Prostate gland (tissue), 2 donors: ENCODE measurements at regions not wholly inside any gene's neighbourhood (a gene's known extent, or its start where the extent isn't known, plus 50 kb on each side); places are given as distances from the start of the nearest gene placed in this dataset.

Experiments used
- DNase-seq: peaks from one replicate; pipeline ENCODE4 v3.0.0-alpha.2; 2019; ENCODE audit warnings: low spot score
- H3K27ac ChIP-seq, 2 donors: fragments of 200-600 bp; sonication (generic); 2 replicates each; pipeline ENCODE4 v1.5.1; 2017 to 2019
- H3K27me3 ChIP-seq: fragments of 200-600 bp; sonication (generic); replicated peaks from 2 replicates; pipeline ENCODE4 v1.5.1; 2019; ENCODE audit not compliant: insufficient read depth
- H3K36me3 ChIP-seq, 2 donors: fragments of 200-600 bp; sonication (generic); 1 replicate in 1 of 2; 2 replicates in 1 of 2; pipeline versions ENCODE4 v1.5.1 to v1.8.1; 2017 to 2019
- H3K4me1 ChIP-seq: fragments of 200-600 bp; sonication (generic); replicated peaks from 2 replicates; pipeline ENCODE4 v1.5.1; 2019
- H3K4me3 ChIP-seq, 2 donors: fragments of 200-600 bp; sonication (generic); 2 replicates each; pipeline ENCODE4 v1.5.1; 2017 to 2019
- H3K9me3 ChIP-seq: fragments of 200-600 bp; sonication (generic); 2 replicates; pipeline ENCODE4 v1.5.1; 2017
- POLR2A ChIP-seq: fragments of 450-650 bp; IDR thresholded peaks from one replicate; pipeline ENCODE4 v1.6.1; 2016; ENCODE audit warnings: antibody characterized with exemption, mild to moderate bottlenecking
- POLR2AphosphoS5 ChIP-seq: sonication (generic); formaldehyde crosslinking; IDR thresholded peaks from one replicate; pipeline ENCODE4 v1.6.1; 2017; ENCODE audit warnings: antibody characterized with exemption
- WGBS: methylation state at CpG from one replicate; pipeline ENCODE4 v1.1.5; 2018; 5-methylcytosine and 5-hydroxymethylcytosine counted together
- intact Hi-C: fragments of 100-400 bp; cut with DNase I; formaldehyde crosslinking; loops from one replicate; pipeline ENCODE4 v1.14.2; 2022
- TF ChIP-seq, protein P1 (sequence below), 4 experiments: fragments of 200-600 bp in 2 of 4; fragments of 450-650 bp in 2 of 4; sonication (generic) in 2 of 4; IDR thresholded peaks; 1 replicate in 3 of 4; 2 replicates in 1 of 4; pipeline ENCODE4 v1.5.1; 2016 to 2019; ENCODE audit warnings: antibody characterized with exemption in 4 of 4, mild to moderate bottlenecking in 2 of 4, moderate library complexity in 2 of 4

DNA sequence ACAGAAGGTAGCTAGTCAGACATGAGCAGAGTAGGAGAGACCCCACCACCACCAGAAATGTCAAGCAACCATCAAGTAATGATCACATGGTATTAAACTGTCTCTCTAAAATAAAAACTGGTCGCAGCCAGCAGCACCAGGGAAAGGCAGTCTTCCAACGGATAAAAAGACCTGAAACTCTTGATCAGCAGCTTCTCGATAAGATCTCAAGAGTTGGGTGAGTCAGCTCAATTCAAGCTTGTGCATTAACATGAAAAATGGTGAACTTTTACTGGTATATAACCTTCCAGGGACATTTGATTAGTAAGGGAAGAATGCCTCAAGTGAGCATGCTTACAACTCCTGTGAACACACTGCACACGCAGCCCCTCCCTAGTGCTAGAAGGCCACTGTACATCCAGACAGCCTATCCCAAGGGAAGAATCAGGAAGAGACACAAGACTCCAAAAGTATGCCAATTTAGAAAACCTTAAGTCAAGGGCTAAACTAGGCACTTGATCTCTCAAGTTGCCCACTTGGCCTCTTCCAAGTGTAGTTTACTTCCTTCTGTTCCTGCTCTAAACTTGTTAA, 270.0 kb upstream of the GNPDA2 start:
- Histone ChIP-seq H3K4me1 (no peaks in the 10 kb centered on the region), H3K9me3 (no peaks in the 10 kb centered on the region), H3K36me3 (no peaks in the 10 kb centered on the region), H3K27me3 (no peaks in the 10 kb centered on the region), H3K27ac (no peak overlapping the region), H3K4me3 (no peak overlapping the region)
- WGBS = 58% methylated on average over 4 of the region's 4 CpGs
- DNase-seq = no peak
- TF ChIP-seq POLR2AphosphoS5 (peak; percentile 13), POLR2A (no peak)
- TF ChIP-seq, protein P1, sequence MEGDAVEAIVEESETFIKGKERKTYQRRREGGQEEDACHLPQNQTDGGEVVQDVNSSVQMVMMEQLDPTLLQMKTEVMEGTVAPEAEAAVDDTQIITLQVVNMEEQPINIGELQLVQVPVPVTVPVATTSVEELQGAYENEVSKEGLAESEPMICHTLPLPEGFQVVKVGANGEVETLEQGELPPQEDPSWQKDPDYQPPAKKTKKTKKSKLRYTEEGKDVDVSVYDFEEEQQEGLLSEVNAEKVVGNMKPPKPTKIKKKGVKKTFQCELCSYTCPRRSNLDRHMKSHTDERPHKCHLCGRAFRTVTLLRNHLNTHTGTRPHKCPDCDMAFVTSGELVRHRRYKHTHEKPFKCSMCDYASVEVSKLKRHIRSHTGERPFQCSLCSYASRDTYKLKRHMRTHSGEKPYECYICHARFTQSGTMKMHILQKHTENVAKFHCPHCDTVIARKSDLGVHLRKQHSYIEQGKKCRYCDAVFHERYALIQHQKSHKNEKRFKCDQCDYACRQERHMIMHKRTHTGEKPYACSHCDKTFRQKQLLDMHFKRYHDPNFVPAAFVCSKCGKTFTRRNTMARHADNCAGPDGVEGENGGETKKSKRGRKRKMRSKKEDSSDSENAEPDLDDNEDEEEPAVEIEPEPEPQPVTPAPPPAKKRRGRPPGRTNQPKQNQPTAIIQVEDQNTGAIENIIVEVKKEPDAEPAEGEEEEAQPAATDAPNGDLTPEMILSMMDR (IDR thresholded peaks at IDR 0.05) = no peak
- intact Hi-C loops = no loop called here

DNA sequence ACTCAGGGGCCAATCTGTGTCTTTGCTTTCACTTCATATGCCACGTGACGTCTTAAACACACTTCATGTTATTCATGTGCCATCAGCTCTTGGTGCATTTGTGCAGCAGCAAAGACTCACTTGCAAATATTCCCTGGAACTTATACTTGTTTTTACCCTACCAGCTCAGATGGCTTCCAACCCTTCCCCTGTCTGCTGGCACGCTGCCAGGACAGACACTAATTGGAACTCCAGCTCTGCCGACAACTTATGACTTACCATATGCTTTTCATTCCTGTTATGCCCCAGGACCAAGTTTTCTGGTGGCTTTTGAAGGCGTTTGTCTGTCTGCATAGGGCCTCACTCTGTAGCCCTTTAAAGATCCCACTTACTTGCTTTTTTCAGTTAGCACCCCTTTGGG, 261.7 kb upstream of the GNPDA2 start:
- no peak overlapping the region for H3K4me3 ChIP-seq
- DNase-seq = no peak
- no peaks in the 10 kb centered on the region for H3K36me3 ChIP-seq
- H3K27me3 ChIP-seq = no peaks in the 10 kb centered on the region
- H3K9me3 ChIP-seq = no peaks in the 10 kb centered on the region
- TF ChIP-seq, protein P1 (IDR thresholded peaks at IDR 0.05) = no peak
- TF ChIP-seq POLR2A (no peak), POLR2AphosphoS5 (no peak)
- WGBS = 70% methylated on average over 5 of the region's 5 CpGs
- intact Hi-C loops = no loop called here
- H3K27ac ChIP-seq = no peak overlapping the region
- H3K4me1 ChIP-seq = no peaks in the 10 kb centered on the region

DNA sequence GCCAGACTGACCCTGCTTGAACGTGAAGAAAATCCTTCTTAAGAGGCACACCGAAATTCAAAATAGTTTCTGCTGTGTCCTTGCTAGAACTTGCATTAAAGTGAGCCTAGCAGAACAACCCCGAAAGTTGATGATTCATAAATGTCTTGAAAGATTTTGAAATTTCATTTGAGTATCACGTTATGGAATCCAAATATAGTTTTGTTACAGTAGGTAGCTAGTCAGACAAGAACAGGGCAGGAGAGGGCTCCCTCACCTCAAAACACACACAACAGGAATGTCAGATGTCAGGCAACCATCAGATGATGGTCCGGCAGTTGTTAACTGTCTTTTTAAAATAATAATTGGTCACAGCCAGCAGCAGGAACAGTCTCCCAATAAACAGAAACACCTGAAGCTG, 259.6 kb upstream of the GNPDA2 start:
- H3K4me3 ChIP-seq = no peak overlapping the region
- no peaks in the 10 kb centered on the region for H3K36me3 ChIP-seq
- no peak overlapping the region for H3K27ac ChIP-seq
- no peak for DNase-seq
- intact Hi-C loops = no loop called here
- no peaks in the 10 kb centered on the region for H3K27me3 ChIP-seq
- no peaks in the 10 kb centered on the region for H3K9me3 ChIP-seq
- H3K4me1 ChIP-seq = no peaks in the 10 kb centered on the region
- 87% methylated on average over 5 of the region's 5 CpGs for WGBS
- TF ChIP-seq POLR2AphosphoS5 (no peak), POLR2A (no peak)
- TF ChIP-seq, protein P1 (IDR thresholded peaks at IDR 0.05) = no peak

DNA sequence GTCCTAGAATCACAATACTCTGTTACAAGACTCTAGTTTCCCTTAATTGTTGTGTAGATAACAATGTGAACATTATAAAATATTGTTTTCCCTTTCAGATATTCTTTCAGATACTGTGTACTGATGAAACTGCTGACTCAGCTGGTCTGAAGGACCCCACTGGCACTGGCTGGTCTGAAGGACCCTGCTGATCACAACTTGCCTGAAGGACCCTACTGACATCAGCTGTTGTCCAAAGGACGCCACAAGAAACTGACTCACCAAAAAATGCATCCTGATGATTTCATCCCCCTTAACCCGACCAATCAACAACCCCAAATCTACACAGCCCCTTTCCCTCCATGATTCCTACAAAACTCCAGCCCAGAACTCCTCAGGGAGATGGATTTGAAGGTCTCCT, 258.8 kb upstream of the GNPDA2 start:
- H3K36me3 ChIP-seq = no peaks in the 10 kb centered on the region
- intact Hi-C loops = no loop called here
- no peaks in the 10 kb centered on the region for H3K9me3 ChIP-seq
- H3K4me3 ChIP-seq = no peak overlapping the region
- no peak for TF ChIP-seq POLR2A
- TF ChIP-seq, protein P1 (IDR thresholded peaks at IDR 0.05) = no peak
- TF ChIP-seq POLR2AphosphoS5 = no peak
- DNase-seq = no peak
- H3K27me3 ChIP-seq = no peaks in the 10 kb centered on the region
- 86% methylated on average over 2 of the region's 2 CpGs for WGBS
- H3K27ac ChIP-seq = no peak overlapping the region
- no peaks in the 10 kb centered on the region for H3K4me1 ChIP-seq

DNA sequence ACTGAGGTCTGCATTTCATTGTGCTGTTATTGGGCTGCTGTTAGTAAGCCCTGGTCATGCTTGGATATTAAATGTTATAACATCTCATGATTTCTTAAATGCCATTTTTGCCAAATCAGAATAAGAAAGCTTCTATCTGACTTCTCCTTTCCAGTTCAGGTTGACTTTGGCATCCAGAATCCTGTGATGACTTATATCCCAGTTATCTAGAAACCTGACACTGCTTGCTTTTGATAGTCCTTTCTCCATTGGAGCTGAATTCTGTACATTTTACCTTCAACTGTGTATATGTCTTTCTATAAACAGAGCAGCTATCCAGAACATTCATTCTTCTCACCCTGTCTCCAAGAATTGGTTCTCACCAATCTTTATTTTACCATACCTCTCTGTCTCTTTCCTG, 257.7 kb upstream of the GNPDA2 start:
- no peak for DNase-seq
- TF ChIP-seq, protein P1 (IDR thresholded peaks at IDR 0.05) = no peak
- TF ChIP-seq POLR2AphosphoS5 (no peak), POLR2A (no peak)
- Histone ChIP-seq H3K4me1 (no peaks in the 10 kb centered on the region), H3K9me3 (no peaks in the 10 kb centered on the region), H3K27me3 (no peaks in the 10 kb centered on the region), H3K36me3 (no peaks in the 10 kb centered on the region), H3K4me3 (no peak overlapping the region), H3K27ac (no peak overlapping the region)
- intact Hi-C loops = no loop called here
